ENCODE measurements at regions not wholly inside any gene's neighbourhood (a gene's known extent, or its start where the extent isn't known, plus 50 kb on each side); places are given as distances from the start of the nearest gene placed in this dataset.

GRCh38 chr9:99391937-99392594 is 170.0 kb downstream of the SEC61B start:
- Histone ChIP-seq H3K4me2 (ENCODE audit: low read length) (no peak overlapping the region), H3K36me3 (ENCODE audit: insufficient read depth, low read length) (no peaks in the 10 kb centered on the region), H3K27me3 (ENCODE audit: insufficient read depth, low read length) (no peaks in the 10 kb centered on the region), H3K79me2 (ENCODE audit: insufficient read depth, low read length) (no peaks in the 10 kb centered on the region), H2AFZ (ENCODE audit: low read length) (no peak overlapping the region), H3K4me3 (ENCODE audit: low read depth, low read length, poor library complexity, severe bottlenecking) (no peak overlapping the region), H3K4me1 (ENCODE audit: insufficient read depth, low read length, severe bottlenecking) (no peaks in the 10 kb centered on the region), H4K20me1 (ENCODE audit: insufficient read depth, low read length) (no peaks in the 10 kb centered on the region), H3K9ac (ENCODE audit: low read length) (no peak overlapping the region), H3K27ac (ENCODE audit: low read depth, low read length, poor library complexity, severe bottlenecking) (no peak overlapping the region), H3F3A (ENCODE audit: insufficient read depth, low read length) (no peaks in the 10 kb centered on the region), H3K9me3 (ENCODE audit: low read length) (no peaks in the 10 kb centered on the region), H3K9me2 (ENCODE audit: low read depth, low read length) (no peaks in the 10 kb centered on the region)
- TF ChIP-seq CTCF (IDR thresholded peaks at IDR 0.05; ENCODE audit: low read length): no peak
- TF ChIP-seq EZH2 (IDR thresholded peaks at IDR 0.05; ENCODE audit: borderline replicate concordance, low read length): no peak

GRCh38 chr9:99392986-99393385 is 170.9 kb downstream of the SEC61B start:
- H3K4me1 ChIP-seq (ENCODE audit: insufficient read depth, low read length, severe bottlenecking): no peaks in the 10 kb centered on the region
- no peak overlapping the region for H3K4me3 ChIP-seq (ENCODE audit: low read depth, low read length, poor library complexity, severe bottlenecking)
- H3K79me2 ChIP-seq (ENCODE audit: insufficient read depth, low read length): no peaks in the 10 kb centered on the region
- no peaks in the 10 kb centered on the region for H3F3A ChIP-seq (ENCODE audit: insufficient read depth, low read length)
- no peak overlapping the region for H2AFZ ChIP-seq (ENCODE audit: low read length)
- no peaks in the 10 kb centered on the region for H4K20me1 ChIP-seq (ENCODE audit: insufficient read depth, low read length)
- no peak overlapping the region for H3K9ac ChIP-seq (ENCODE audit: low read length)
- no peak overlapping the region for H3K4me2 ChIP-seq (ENCODE audit: low read length)
- no peak for TF ChIP-seq EZH2 (IDR thresholded peaks at IDR 0.05; ENCODE audit: borderline replicate concordance, low read length)
- TF ChIP-seq CTCF (IDR thresholded peaks at IDR 0.05; ENCODE audit: low read length): no peak
- no peaks in the 10 kb centered on the region for H3K27me3 ChIP-seq (ENCODE audit: insufficient read depth, low read length)
- H3K9me2 ChIP-seq (ENCODE audit: low read depth, low read length): no peaks in the 10 kb centered on the region
- H3K36me3 ChIP-seq (ENCODE audit: insufficient read depth, low read length): no peaks in the 10 kb centered on the region
- no peaks in the 10 kb centered on the region for H3K9me3 ChIP-seq (ENCODE audit: low read length)
- no peak overlapping the region for H3K27ac ChIP-seq (ENCODE audit: low read depth, low read length, poor library complexity, severe bottlenecking)

- Histone ChIP-seq H3K27me3 (ENCODE audit: insufficient read depth, low read length) (no peaks in the 10 kb centered on the region), H3K79me2 (ENCODE audit: insufficient read depth, low read length) (no peaks in the 10 kb centered on the region), H3K9ac (ENCODE audit: low read length) (no peak overlapping the region), H3K9me3 (ENCODE audit: low read length) (no peaks in the 10 kb centered on the region), H3F3A (ENCODE audit: insufficient read depth, low read length) (no peaks in the 10 kb centered on the region), H4K20me1 (ENCODE audit: insufficient read depth, low read length) (no peaks in the 10 kb centered on the region), H3K4me2 (ENCODE audit: low read length) (no peak overlapping the region), H3K9me2 (ENCODE audit: low read depth, low read length) (no peaks in the 10 kb centered on the region), H2AFZ (ENCODE audit: low read length) (no peak overlapping the region), H3K27ac (ENCODE audit: low read depth, low read length, poor library complexity, severe bottlenecking) (no peak overlapping the region), H3K36me3 (ENCODE audit: insufficient read depth, low read length) (no peaks in the 10 kb centered on the region), H3K4me1 (ENCODE audit: insufficient read depth, low read length, severe bottlenecking) (no peaks in the 10 kb centered on the region), H3K4me3 (ENCODE audit: low read depth, low read length, poor library complexity, severe bottlenecking) (no peak overlapping the region)
- TF ChIP-seq CTCF (IDR thresholded peaks at IDR 0.05; ENCODE audit: low read length) (no peak), EZH2 (IDR thresholded peaks at IDR 0.05; ENCODE audit: borderline replicate concordance, low read length) (no peak)
Measured at GRCh38 chr9:99393993-99394392, 171.9 kb downstream of the SEC61B start.
